Loucy (cell line): ENCODE measurements at regions not wholly inside any gene's neighbourhood (a gene's known extent, or its start where the extent isn't known, plus 50 kb on each side); places are given as distances from the start of the nearest gene placed in this dataset.
"Not testable (repeated sequence)": the region's sequence is repeated elsewhere in the genome, so short reads cannot be mapped to it uniquely, and the experiment has no call there.

Experiments
- H2AFZ ChIP-seq: fragments of 200-600 bp; sonication (generic); 2 replicates; pipeline ENCODE4 v1.6.0; 2016; ENCODE audit warnings: antibody characterized with exemption, mild to moderate bottlenecking, low read length, moderate library complexity
- H3F3A ChIP-seq: fragments of 200-600 bp; 2 replicates; pipeline ENCODE4 v1.6.0; 2016; ENCODE audit warnings: antibody characterized with exemption, low read depth, mild to moderate bottlenecking
- H3K27me3 ChIP-seq: fragments of 200-600 bp; sonication (generic); 2 replicates; pipeline ENCODE4 v1.6.1; 2014; ENCODE audit warnings: low read length, mild to moderate bottlenecking; ENCODE audit not compliant: insufficient read depth, poor library complexity, severe bottlenecking
- H3K36me3 ChIP-seq: fragments of 200-600 bp; sonication (generic); 2 replicates; pipeline ENCODE4 v1.6.1; 2016; ENCODE audit warnings: low read length; ENCODE audit not compliant: insufficient read depth
- H3K4me1 ChIP-seq: fragments of 200-600 bp; sonication (generic); 2 replicates; pipeline ENCODE4 v1.5.1; 2014; ENCODE audit warnings: low read length, mild to moderate bottlenecking; ENCODE audit not compliant: insufficient read depth, poor library complexity, severe bottlenecking
- H3K4me2 ChIP-seq: fragments of 200-600 bp; sonication (generic); 2 replicates; pipeline ENCODE4 v1.6.0; 2014; ENCODE audit warnings: antibody characterized with exemption, low read length, low read depth, mild to moderate bottlenecking; ENCODE audit not compliant: poor library complexity, severe bottlenecking
- H3K4me3 ChIP-seq: fragments of 200-600 bp; sonication (generic); 2 replicates; pipeline ENCODE4 v1.5.1; 2014; ENCODE audit warnings: low read length, mild to moderate bottlenecking, mixed read lengths; ENCODE audit not compliant: poor library complexity, severe bottlenecking
- H3K79me2 ChIP-seq: fragments of 200-600 bp; sonication (generic); 2 replicates; pipeline ENCODE4 v1.6.1; 2014; ENCODE audit warnings: low read length; ENCODE audit not compliant: insufficient read depth
- H3K9ac ChIP-seq: fragments of 200-600 bp; sonication (generic); 2 replicates; pipeline ENCODE4 v1.6.0; 2014; ENCODE audit warnings: mild to moderate bottlenecking, low read depth, low read length, moderate library complexity; ENCODE audit not compliant: poor library complexity, severe bottlenecking
- H3K9me2 ChIP-seq: fragments of 200-600 bp; sonication (generic); replicated peaks from 2 replicates; pipeline ENCODE4 v1.6.1; 2016; ENCODE audit warnings: low read depth, low read length, mixed read lengths
- H3K9me3 ChIP-seq: fragments of 200-600 bp; sonication (generic); 2 replicates; pipeline ENCODE4 v1.6.1; 2014; ENCODE audit warnings: mild to moderate bottlenecking, antibody characterized with exemption, low read length, low read depth; ENCODE audit not compliant: insufficient read depth
- H4K20me1 ChIP-seq: fragments of 200-600 bp; sonication (generic); 2 replicates; pipeline ENCODE4 v1.6.0; 2014; ENCODE audit warnings: antibody characterized with exemption, low read length, mild to moderate bottlenecking; ENCODE audit not compliant: insufficient read depth, poor library complexity, severe bottlenecking
- CTCF ChIP-seq: fragments of 200-600 bp; sonication (generic); conservative IDR thresholded peaks from 2 replicates; pipeline ENCODE4 v1.5.1; 2014; ENCODE audit warnings: mild to moderate bottlenecking, antibody characterized with exemption, low read length
- EZH2phosphoT487 ChIP-seq: fragments of 200-600 bp; IDR thresholded peaks from 2 replicates; pipeline ENCODE4 v1.6.1; 2018; ENCODE audit warnings: antibody characterized with exemption, mild to moderate bottlenecking, moderate library complexity, borderline replicate concordance

- no peaks in the 10 kb centered on the region for H4K20me1 ChIP-seq
- no peaks in the 10 kb centered on the region for H3K36me3 ChIP-seq
- no peak for TF ChIP-seq EZH2phosphoT487
- no peak for TF ChIP-seq CTCF
- H3K79me2 ChIP-seq = no peaks in the 10 kb centered on the region
- H3K9me2 ChIP-seq = no peaks in the 10 kb centered on the region
- no peak overlapping the region for H3K4me2 ChIP-seq
- H3K27me3 ChIP-seq = no peaks in the 10 kb centered on the region
- no peak overlapping the region for H2AFZ ChIP-seq
- H3F3A ChIP-seq = no peaks in the 10 kb centered on the region
- no peak overlapping the region for H3K4me3 ChIP-seq
- H3K4me1 ChIP-seq = no peaks in the 10 kb centered on the region
- H3K9me3 ChIP-seq = no peaks in the 10 kb centered on the region
- no peak overlapping the region for H3K9ac ChIP-seq
These were observed 320.6 kb downstream of the REEP3 start for GRCh38 chr10:63841761-63842160.

DNA sequence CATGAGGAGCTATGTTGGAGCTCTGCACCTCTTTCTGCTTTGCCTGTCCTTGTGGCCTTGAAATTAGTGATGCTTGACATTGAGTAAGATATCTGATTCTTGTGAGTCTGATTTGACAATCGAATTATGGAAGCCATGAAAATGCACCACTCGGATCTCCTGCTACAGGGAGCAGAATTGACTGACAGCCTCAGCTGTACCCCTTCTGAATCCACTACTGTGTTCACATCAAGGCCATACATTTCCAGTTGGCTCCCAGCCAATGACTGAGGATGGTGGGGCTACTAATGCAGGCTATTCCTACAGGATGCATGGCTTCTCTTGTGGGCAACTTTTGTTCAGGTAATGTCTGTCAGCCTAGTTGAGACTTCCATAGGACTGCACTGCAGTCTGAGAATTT lies 321.9 kb downstream of the REEP3 start:
- no peaks in the 10 kb centered on the region for H3K27me3 ChIP-seq
- TF ChIP-seq EZH2phosphoT487 = no peak
- no peak for TF ChIP-seq CTCF

GRCh38 chr10:63848871-63849270 lies 327.7 kb downstream of the REEP3 start:
- H4K20me1 ChIP-seq = not testable (repeated sequence)

More for the DNA sequence above, 321.9 kb downstream of the REEP3 start:
- Histone ChIP-seq H3K36me3 (no peaks in the 10 kb centered on the region), H2AFZ (no peak overlapping the region), H3K4me3 (no peak overlapping the region), H3K79me2 (no peaks in the 10 kb centered on the region), H3K4me2 (no peak overlapping the region), H3K9ac (no peak overlapping the region), H3K9me3 (no peaks in the 10 kb centered on the region), H4K20me1 (no peaks in the 10 kb centered on the region), H3F3A (no peaks in the 10 kb centered on the region), H3K9me2 (no peaks in the 10 kb centered on the region), H3K4me1 (no peaks in the 10 kb centered on the region)

GRCh38 chr10:63862860-63863259 lies 341.7 kb downstream of the REEP3 start:
- Histone ChIP-seq H3F3A (no peaks in the 10 kb centered on the region), H3K27me3 (no peaks in the 10 kb centered on the region), H4K20me1 (no peaks in the 10 kb centered on the region), H3K79me2 (no peaks in the 10 kb centered on the region), H3K9me3 (peaks cover 5% of the 10 kb centered on the region; the same call in 1 of the 2 replicates), H3K36me3 (no peaks in the 10 kb centered on the region), H3K4me1 (peaks cover 7% of the 10 kb centered on the region), H2AFZ (no peak overlapping the region), H3K9me2 (no peaks in the 10 kb centered on the region), H3K4me2 (no peak overlapping the region), H3K9ac (no peak overlapping the region), H3K4me3 (no peak overlapping the region)
- no peak for TF ChIP-seq EZH2phosphoT487
- TF ChIP-seq CTCF = no peak

More at GRCh38 chr10:63848871-63849270, 327.7 kb downstream of the REEP3 start:
- H3K9me3 ChIP-seq, H2AFZ ChIP-seq, H3K27me3 ChIP-seq, H3K36me3 ChIP-seq, H3K9ac ChIP-seq, H3K9me2 ChIP-seq, H3K4me3 ChIP-seq, H3K79me2 ChIP-seq, H3F3A ChIP-seq, H3K4me2 ChIP-seq, H3K4me1 ChIP-seq: not testable (repeated sequence)
